Fibroblast of lung (primary cell): ENCODE measurements at regions not wholly inside any gene's neighbourhood (a gene's known extent, or its start where the extent isn't known, plus 50 kb on each side); places are given as distances from the start of the nearest gene placed in this dataset.

Source experiments
- DNase-seq, 2 donors: peaks; one replicate each; pipeline versions ENCODE4 v3.0.0 to v3.0.0-alpha.2; 2010; ENCODE audit warnings: low read depth in 2 of 2
- H2AFZ ChIP-seq: 2 replicates; pipeline ENCODE4 v1.5.1; 2012; ENCODE audit warnings: low read length, control low read depth, inconsistent platforms
- H3K27ac ChIP-seq: 2 replicates; pipeline ENCODE4 v1.5.1; 2011; ENCODE audit warnings: low read length, control low read depth; ENCODE audit not compliant: insufficient read depth
- H3K27me3 ChIP-seq: 2 replicates; pipeline ENCODE4 v1.5.1; 2011; ENCODE audit warnings: mild to moderate bottlenecking, low read length; ENCODE audit not compliant: control insufficient read depth, insufficient read depth
- H3K36me3 ChIP-seq: 2 replicates; pipeline ENCODE4 v1.5.1; 2011; ENCODE audit warnings: low read length; ENCODE audit not compliant: control insufficient read depth, insufficient read depth
- H3K4me1 ChIP-seq: 2 replicates; pipeline ENCODE4 v1.5.1; 2011; ENCODE audit warnings: low read length; ENCODE audit not compliant: control insufficient read depth, insufficient read depth; ENCODE audit errors: extremely low read depth
- H3K4me2 ChIP-seq: 2 replicates; pipeline ENCODE4 v1.5.1; 2011; ENCODE audit warnings: low read length, control low read depth; ENCODE audit not compliant: insufficient read depth; ENCODE audit errors: extremely low read depth
- H3K4me3 ChIP-seq, 4 experiments: fragments of 200-600 bp in 1 of 4; sonication (generic) in 1 of 4; replicated peaks in 1 of 4; 2 replicates each; pipeline ENCODE4 v1.5.1; 2011 to 2016; ENCODE audit warnings: low read length in 4 of 4, low read depth in 3 of 4, mild to moderate bottlenecking in 3 of 4, control low read depth in 2 of 4, inconsistent platforms in 1 of 4, mixed read lengths in 1 of 4; ENCODE audit not compliant: insufficient read depth in 1 of 4; ENCODE audit errors: control extremely low read depth in 1 of 4
- H3K79me2 ChIP-seq: 2 replicates; pipeline ENCODE4 v1.5.1; 2012; ENCODE audit warnings: mild to moderate bottlenecking, low read length, inconsistent platforms; ENCODE audit not compliant: control insufficient read depth, insufficient read depth
- H3K9ac ChIP-seq: 2 replicates; pipeline ENCODE4 v1.5.1; 2011; ENCODE audit warnings: mild to moderate bottlenecking, low read length, control low read depth; ENCODE audit not compliant: insufficient read depth
- H3K9me3 ChIP-seq: 2 replicates; pipeline ENCODE4 v1.5.1; 2012; ENCODE audit warnings: low read depth, low read length; ENCODE audit not compliant: control insufficient read depth, insufficient read depth
- H4K20me1 ChIP-seq: 2 replicates; pipeline ENCODE4 v1.5.1; 2011; ENCODE audit warnings: low read length; ENCODE audit not compliant: control insufficient read depth, insufficient read depth; ENCODE audit errors: extremely low read depth
- CTCF ChIP-seq, 2 donors: IDR thresholded peaks in 1 of 2; conservative IDR thresholded peaks in 1 of 2; 1 replicate in 1 of 2; 2 replicates in 1 of 2; pipeline ENCODE4 v1.5.1; 2011 to 2012; ENCODE audit warnings: low read length in 2 of 2, control low read depth in 1 of 2, inconsistent platforms in 1 of 2, low read depth in 1 of 2, mild to moderate bottlenecking in 1 of 2
- EZH2 ChIP-seq: IDR thresholded peaks from 2 replicates; pipeline ENCODE4 v1.5.1; 2012; ENCODE audit warnings: low read length, control low read depth, mild to moderate bottlenecking; ENCODE audit errors: missing control alignments

GRCh38 chr14:98705871-98706300 lies 566.1 kb downstream of the BCL11B start:
- H3K4me2 ChIP-seq, result no peak overlapping the region
- H3K27ac ChIP-seq, result no peak overlapping the region

GRCh38 chr14:98707522-98707921 lies 564.5 kb downstream of the BCL11B start:
- no peaks in the 10 kb centered on the region for H3K27me3 ChIP-seq
- no peak overlapping the region for H3K4me3 ChIP-seq
- H4K20me1 ChIP-seq, result no peaks in the 10 kb centered on the region
- no peak overlapping the region for H3K4me2 ChIP-seq
- no peak for DNase-seq
- H3K79me2 ChIP-seq, result no peaks in the 10 kb centered on the region
- no peak overlapping the region for H2AFZ ChIP-seq
- H3K9me3 ChIP-seq, result no peaks in the 10 kb centered on the region
- no peak overlapping the region for H3K27ac ChIP-seq
- H3K4me1 ChIP-seq, result no peaks in the 10 kb centered on the region
- no peaks in the 10 kb centered on the region for H3K36me3 ChIP-seq
- TF ChIP-seq EZH2, result no peak
- TF ChIP-seq CTCF (conservative IDR thresholded peaks at IDR 0.05 in 1 of 2, IDR thresholded peaks at IDR 0.05 in 1 of 2; ENCODE audit: low read depth in 1 of 2, low read length in 2 of 2), result no peak
- H3K9ac ChIP-seq, result no peak overlapping the region

More at GRCh38 chr14:98705871-98706300, 566.1 kb downstream of the BCL11B start:
- no peak overlapping the region for H3K4me3 ChIP-seq
- no peak for TF ChIP-seq EZH2
- no peak for TF ChIP-seq CTCF (conservative IDR thresholded peaks at IDR 0.05 in 1 of 2, IDR thresholded peaks at IDR 0.05 in 1 of 2; ENCODE audit: low read depth in 1 of 2, low read length in 2 of 2)
- no peaks in the 10 kb centered on the region for H3K36me3 ChIP-seq
- no peaks in the 10 kb centered on the region for H3K4me1 ChIP-seq
- H3K27me3 ChIP-seq, result no peaks in the 10 kb centered on the region
- H3K79me2 ChIP-seq, result no peaks in the 10 kb centered on the region
- H3K9me3 ChIP-seq, result no peaks in the 10 kb centered on the region
- no peaks in the 10 kb centered on the region for H4K20me1 ChIP-seq
- DNase-seq, result no peak
- H3K9ac ChIP-seq, result no peak overlapping the region
- H2AFZ ChIP-seq, result no peak overlapping the region

- H3K4me1 ChIP-seq, result no peaks in the 10 kb centered on the region
- H3K9me3 ChIP-seq, result no peaks in the 10 kb centered on the region
- TF ChIP-seq EZH2, result no peak
- no peak for TF ChIP-seq CTCF (conservative IDR thresholded peaks at IDR 0.05 in 1 of 2, IDR thresholded peaks at IDR 0.05 in 1 of 2; ENCODE audit: low read depth in 1 of 2, low read length in 2 of 2)
These were observed 563.4 kb downstream of the BCL11B start for GRCh38 chr14:98708555-98708954.

More at GRCh38 chr14:98708555-98708954, 563.4 kb downstream of the BCL11B start:
- Histone ChIP-seq H3K4me3 (no peak overlapping the region), H4K20me1 (no peaks in the 10 kb centered on the region), H2AFZ (no peak overlapping the region), H3K27ac (no peak overlapping the region), H3K36me3 (no peaks in the 10 kb centered on the region), H3K4me2 (no peak overlapping the region), H3K27me3 (no peaks in the 10 kb centered on the region), H3K79me2 (no peaks in the 10 kb centered on the region), H3K9ac (no peak overlapping the region)
- DNase-seq, result no peak
